ENCODE measurements at regions not wholly inside any gene's neighbourhood (a gene's known extent, or its start where the extent isn't known, plus 50 kb on each side); places are given as distances from the start of the nearest gene placed in this dataset.

- H3K4me3 ChIP-seq (ENCODE audit: low read depth, low read length) = no peak overlapping the region
- no peak for DNase-seq (ENCODE audit: low read depth)
- TF ChIP-seq, protein P1, sequence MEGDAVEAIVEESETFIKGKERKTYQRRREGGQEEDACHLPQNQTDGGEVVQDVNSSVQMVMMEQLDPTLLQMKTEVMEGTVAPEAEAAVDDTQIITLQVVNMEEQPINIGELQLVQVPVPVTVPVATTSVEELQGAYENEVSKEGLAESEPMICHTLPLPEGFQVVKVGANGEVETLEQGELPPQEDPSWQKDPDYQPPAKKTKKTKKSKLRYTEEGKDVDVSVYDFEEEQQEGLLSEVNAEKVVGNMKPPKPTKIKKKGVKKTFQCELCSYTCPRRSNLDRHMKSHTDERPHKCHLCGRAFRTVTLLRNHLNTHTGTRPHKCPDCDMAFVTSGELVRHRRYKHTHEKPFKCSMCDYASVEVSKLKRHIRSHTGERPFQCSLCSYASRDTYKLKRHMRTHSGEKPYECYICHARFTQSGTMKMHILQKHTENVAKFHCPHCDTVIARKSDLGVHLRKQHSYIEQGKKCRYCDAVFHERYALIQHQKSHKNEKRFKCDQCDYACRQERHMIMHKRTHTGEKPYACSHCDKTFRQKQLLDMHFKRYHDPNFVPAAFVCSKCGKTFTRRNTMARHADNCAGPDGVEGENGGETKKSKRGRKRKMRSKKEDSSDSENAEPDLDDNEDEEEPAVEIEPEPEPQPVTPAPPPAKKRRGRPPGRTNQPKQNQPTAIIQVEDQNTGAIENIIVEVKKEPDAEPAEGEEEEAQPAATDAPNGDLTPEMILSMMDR (IDR thresholded peaks at IDR 0.05; ENCODE audit: insufficient read depth, low read depth, low read length, missing control alignments) = no peak
Measured at GRCh38 chr11:71066311-71066710, 186.1 kb downstream of the SHANK2 start.

- TF ChIP-seq, protein P1 (IDR thresholded peaks at IDR 0.05; ENCODE audit: insufficient read depth, low read depth, low read length, missing control alignments) = no peak
- DNase-seq (ENCODE audit: low read depth) = no peak
Measured at GRCh38 chr11:71065841-71066240, 186.5 kb downstream of the SHANK2 start.

GRCh38 chr11:71064702-71065515, 187.5 kb downstream of the SHANK2 start:
- TF ChIP-seq, protein P1 (IDR thresholded peaks at IDR 0.05; ENCODE audit: insufficient read depth, low read depth, low read length, missing control alignments) = no peak
- no peak for DNase-seq (ENCODE audit: low read depth)
- H3K4me3 ChIP-seq (ENCODE audit: low read depth, low read length) = no peak overlapping the region

More at GRCh38 chr11:71065841-71066240, 186.5 kb downstream of the SHANK2 start:
- no peak overlapping the region for H3K4me3 ChIP-seq (ENCODE audit: low read depth, low read length)

DNA sequence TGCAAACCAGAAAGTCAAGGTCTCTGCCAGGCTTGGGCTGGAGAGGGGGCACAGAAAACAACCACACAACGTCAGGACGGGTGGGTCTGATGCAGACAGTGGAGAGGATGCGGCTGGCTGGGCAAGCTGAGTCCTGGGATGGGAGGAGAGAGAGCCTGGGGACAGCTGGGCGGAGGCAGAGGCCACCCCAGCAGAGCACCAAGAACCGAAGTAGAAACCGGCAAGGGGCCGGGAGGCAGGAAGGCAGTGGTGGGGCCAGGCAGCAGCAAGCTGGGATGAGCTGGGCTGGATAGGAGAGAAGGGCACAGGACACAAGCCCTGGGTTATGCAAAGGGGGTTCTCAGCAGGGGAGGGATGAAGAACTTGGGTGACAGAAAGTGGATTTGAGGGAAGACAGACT, 188.2 kb downstream of the SHANK2 start:
- H3K4me3 ChIP-seq (ENCODE audit: low read depth, low read length) = no peak overlapping the region
- DNase-seq (ENCODE audit: low read depth) = no peak
- TF ChIP-seq, protein P1 (IDR thresholded peaks at IDR 0.05; ENCODE audit: insufficient read depth, low read depth, low read length, missing control alignments) = no peak

GRCh38 chr11:71063129-71063528, 189.2 kb downstream of the SHANK2 start:
- TF ChIP-seq, protein P1 (IDR thresholded peaks at IDR 0.05; ENCODE audit: insufficient read depth, low read depth, low read length, missing control alignments) = no peak
- DNase-seq (ENCODE audit: low read depth) = no peak
- no peak overlapping the region for H3K4me3 ChIP-seq (ENCODE audit: low read depth, low read length)

DNA sequence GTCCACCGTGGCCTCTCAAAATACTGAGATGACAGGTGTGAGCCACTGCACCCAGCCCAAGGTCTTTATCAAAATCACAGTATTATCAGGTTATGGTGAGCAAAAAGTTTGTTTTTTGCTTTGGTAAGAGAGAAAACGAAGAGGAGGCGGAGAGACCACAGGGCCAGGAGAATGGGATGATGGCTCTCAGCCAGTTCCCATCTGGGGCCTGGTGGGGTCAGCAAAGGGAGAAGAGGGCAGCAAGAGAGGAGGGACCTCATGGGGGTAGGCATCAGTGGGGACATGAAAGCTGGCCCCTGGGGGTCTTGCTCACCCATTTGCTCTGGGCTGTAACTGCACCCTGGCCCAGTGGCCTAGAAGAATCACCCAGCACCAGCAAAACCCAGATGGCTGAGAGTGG, 190.2 kb downstream of the SHANK2 start:
- no peak overlapping the region for H3K4me3 ChIP-seq (ENCODE audit: low read depth, low read length)
- DNase-seq (ENCODE audit: low read depth) = no peak
- TF ChIP-seq, protein P1 (IDR thresholded peaks at IDR 0.05; ENCODE audit: insufficient read depth, low read depth, low read length, missing control alignments) = no peak

- H3K4me3 ChIP-seq (ENCODE audit: low read depth, low read length) = no peak overlapping the region
- TF ChIP-seq, protein P1 (IDR thresholded peaks at IDR 0.05; ENCODE audit: insufficient read depth, low read depth, low read length, missing control alignments) = no peak
- DNase-seq (ENCODE audit: low read depth) = no peak
Measured at GRCh38 chr11:71060391-71060791, 192.0 kb downstream of the SHANK2 start.
